ENCODE measurements at regions not wholly inside any gene's neighbourhood (a gene's known extent, or its start where the extent isn't known, plus 50 kb on each side); places are given as distances from the start of the nearest gene placed in this dataset.

- no peak for DNase-seq
These were observed 468.2 kb upstream of the KIF2A start for GRCh38 chr5:61837788-61838187.

- DNase-seq = no peak
These were observed 465.6 kb upstream of the KIF2A start for GRCh38 chr5:61840361-61840760.

- no peak for DNase-seq
These were observed 463.2 kb upstream of the KIF2A start for GRCh38 chr5:61842840-61843239.

GRCh38 chr5:61850696-61851095 lies 455.3 kb upstream of the KIF2A start:
- no peak for DNase-seq

- DNase-seq = no peak
These were observed 451.5 kb upstream of the KIF2A start for GRCh38 chr5:61854531-61854930.

- no peak for DNase-seq
These were observed 445.0 kb upstream of the KIF2A start for GRCh38 chr5:61860978-61861377.

GRCh38 chr5:61866930-61867329 lies 439.1 kb upstream of the KIF2A start:
- no peak for DNase-seq

- DNase-seq = no peak
These were observed 436.7 kb upstream of the KIF2A start for GRCh38 chr5:61869333-61869732.

GRCh38 chr5:61878471-61878870 lies 427.5 kb upstream of the KIF2A start:
- no peak for DNase-seq

GRCh38 chr5:61881821-61882487 lies 424.1 kb upstream of the KIF2A start:
- DNase-seq = no peak

- DNase-seq = no peak
These were observed 423.0 kb upstream of the KIF2A start for GRCh38 chr5:61882901-61883500.

GRCh38 chr5:61884252-61884855 lies 421.7 kb upstream of the KIF2A start:
- DNase-seq = no peak

- no peak for DNase-seq
These were observed 419.8 kb upstream of the KIF2A start for GRCh38 chr5:61886214-61886613.

GRCh38 chr5:61887271-61887670 lies 418.7 kb upstream of the KIF2A start:
- no peak for DNase-seq

- DNase-seq = no peak
These were observed 412.0 kb upstream of the KIF2A start for GRCh38 chr5:61894046-61894445.

- DNase-seq = no peak
These were observed 409.2 kb upstream of the KIF2A start for GRCh38 chr5:61896811-61897210.

GRCh38 chr5:61897251-61897650 lies 408.8 kb upstream of the KIF2A start:
- no peak for DNase-seq

GRCh38 chr5:61901997-61902396 lies 404.0 kb upstream of the KIF2A start:
- DNase-seq = no peak

GRCh38 chr5:61904730-61905129 lies 401.3 kb upstream of the KIF2A start:
- no peak for DNase-seq

- DNase-seq = no peak
These were observed 400.4 kb upstream of the KIF2A start for GRCh38 chr5:61905613-61906012.

- DNase-seq = no peak
These were observed 399.2 kb upstream of the KIF2A start for GRCh38 chr5:61906820-61907219.

GRCh38 chr5:61907995-61908394 lies 398.0 kb upstream of the KIF2A start:
- no peak for DNase-seq

- DNase-seq = no peak
These were observed 395.2 kb upstream of the KIF2A start for GRCh38 chr5:61910771-61911170.

- DNase-seq = no peak
These were observed 393.4 kb upstream of the KIF2A start for GRCh38 chr5:61912559-61912958.

GRCh38 chr5:61915646-61916045 lies 390.4 kb upstream of the KIF2A start:
- DNase-seq = no peak
